HG03196 (cell line): ENCODE measurements at regions not wholly inside any gene's neighbourhood (a gene's known extent, or its start where the extent isn't known, plus 50 kb on each side); places are given as distances from the start of the nearest gene placed in this dataset.
"Not testable (repeated sequence)": the region's sequence is repeated elsewhere in the genome, so short reads cannot be mapped to it uniquely, and the experiment has no call there.

Source experiments
- ATAC-seq: cut with Tn5 transposase; IDR thresholded peaks from one replicate; pipeline ENCODE4 v1.9.1; 2021; ENCODE audit not compliant: unreplicated experiment

GRCh38 chr4:117900832-117901231 is 133.5 kb upstream of the NDST3 start:
- ATAC-seq, result no peak

GRCh38 chr4:117907646-117908045 is 126.6 kb upstream of the NDST3 start:
- no peak for ATAC-seq

GRCh38 chr4:117908306-117909207 is 125.7 kb upstream of the NDST3 start:
- no peak for ATAC-seq

GRCh38 chr4:117916728-117917127 is 117.6 kb upstream of the NDST3 start:
- no peak for ATAC-seq

- not testable (repeated sequence) for ATAC-seq
Measured at GRCh38 chr4:117922311-117922710, 112.0 kb upstream of the NDST3 start.

GRCh38 chr4:117927823-117928222 is 106.5 kb upstream of the NDST3 start:
- not testable (repeated sequence) for ATAC-seq

- ATAC-seq, result no peak
Measured at GRCh38 chr4:117941611-117942010, 92.7 kb upstream of the NDST3 start.

- ATAC-seq, result no peak
Measured at GRCh38 chr4:117949621-117950020, 84.7 kb upstream of the NDST3 start.

- no peak for ATAC-seq
Measured at GRCh38 chr4:117957571-117957970, 76.7 kb upstream of the NDST3 start.

GRCh38 chr4:117965622-117966021 is 68.7 kb upstream of the NDST3 start:
- ATAC-seq, result no peak

GRCh38 chr4:117968606-117969005 is 65.7 kb upstream of the NDST3 start:
- no peak for ATAC-seq

- no peak for ATAC-seq
Measured at GRCh38 chr4:117971403-117971802, 62.9 kb upstream of the NDST3 start.

- ATAC-seq, result no peak
Measured at GRCh38 chr4:117983541-117984365, 50.5 kb upstream of the NDST3 start.

- ATAC-seq, result no peak
Measured at GRCh38 chr4:117984366-117984680, 50.0 kb upstream of the NDST3 start.
